Mesothelial cell of epicardium (in vitro differentiated cells): ENCODE measurements at regions not wholly inside any gene's neighbourhood (a gene's known extent, or its start where the extent isn't known, plus 50 kb on each side); places are given as distances from the start of the nearest gene placed in this dataset.

Experiments
- DNase-seq, 2 experiments: peaks; one replicate each; pipeline ENCODE4 v3.0.0; 2021; ENCODE audit warnings: low spot score in 2 of 2; ENCODE audit not compliant: unreplicated experiment in 2 of 2
- H3K27ac Mint-ChIP-seq: 2 replicates; pipeline ENCODE4 v1.8.0; 2021; ENCODE audit warnings: mixed read lengths
- H3K27me3 Mint-ChIP-seq: 2 replicates; pipeline ENCODE4 v1.8.0; 2021; ENCODE audit warnings: low read depth, mixed read lengths
- H3K36me3 Mint-ChIP-seq: 2 replicates; pipeline ENCODE4 v1.8.0; 2021; ENCODE audit warnings: mixed read lengths
- H3K4me1 Mint-ChIP-seq: 2 replicates; pipeline ENCODE4 v1.8.0; 2021; ENCODE audit warnings: mixed read lengths
- H3K4me3 Mint-ChIP-seq: 2 replicates; pipeline ENCODE4 v1.8.0; 2021; ENCODE audit warnings: mild to moderate bottlenecking, moderate library complexity, mixed read lengths
- H3K9me3 Mint-ChIP-seq: 2 replicates; pipeline ENCODE4 v1.8.0; 2021; ENCODE audit warnings: mixed read lengths
- CTCF ChIP-seq: fragments of 200-600 bp; sonication (generic); IDR thresholded peaks from one replicate; pipeline ENCODE4 v1.5.0; 2021; ENCODE audit warnings: antibody characterized with exemption; ENCODE audit not compliant: unreplicated experiment

DNA sequence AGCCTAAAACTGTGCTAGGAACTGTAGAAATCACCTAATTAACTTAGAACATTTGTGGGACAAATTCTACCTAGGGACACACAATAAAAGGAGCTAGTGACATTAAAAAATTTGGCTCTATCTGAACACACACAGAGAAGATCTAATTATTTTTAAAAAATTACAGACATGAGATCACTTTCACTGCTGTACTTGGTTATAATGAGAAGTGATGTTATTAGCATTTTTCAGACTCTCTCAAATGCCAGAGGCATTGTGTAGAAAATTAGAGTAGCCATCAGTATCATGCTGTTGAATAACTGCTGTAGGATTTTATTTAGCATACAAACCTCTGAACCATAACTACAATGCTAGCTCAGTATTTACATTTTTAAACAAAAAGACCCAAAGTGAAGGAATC lies 109.1 kb upstream of the ANK2 start:
- peaks cover 5% of the 10 kb centered on the region for H3K9me3 Mint-ChIP-seq
- no peak for DNase-seq
- H3K27ac Mint-ChIP-seq = no peak overlapping the region
- H3K4me3 Mint-ChIP-seq = no peak overlapping the region
- no peaks in the 10 kb centered on the region for H3K36me3 Mint-ChIP-seq
- no peak for TF ChIP-seq CTCF
- peaks cover 14% of the 10 kb centered on the region for H3K4me1 Mint-ChIP-seq
- no peaks in the 10 kb centered on the region for H3K27me3 Mint-ChIP-seq

DNA sequence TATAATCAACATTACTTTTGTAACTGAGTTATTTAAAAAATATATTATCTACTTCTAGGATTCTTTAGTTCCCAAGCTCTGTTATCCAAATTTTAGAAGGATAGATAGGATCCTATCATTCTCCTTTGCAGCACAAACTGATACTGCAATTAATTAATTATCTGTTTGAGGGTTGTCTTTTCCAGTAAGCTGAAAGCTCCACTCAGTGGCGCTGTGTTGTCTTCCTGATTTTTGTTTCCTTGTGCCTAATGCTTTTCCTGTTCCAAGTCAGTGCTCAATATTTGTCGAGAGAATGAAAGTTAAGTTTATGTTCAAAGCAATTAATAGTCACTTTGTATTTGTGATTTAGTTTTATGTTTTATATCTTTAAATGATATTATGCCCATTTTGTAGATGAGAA lies 107.4 kb upstream of the ANK2 start:
- DNase-seq = no peak
- Mint-ChIP-seq H3K4me1 (peaks cover 14% of the 10 kb centered on the region), H3K27ac (no peak overlapping the region), H3K9me3 (peaks cover 5% of the 10 kb centered on the region), H3K36me3 (no peaks in the 10 kb centered on the region), H3K4me3 (no peak overlapping the region), H3K27me3 (no peaks in the 10 kb centered on the region)
- no peak for TF ChIP-seq CTCF

DNA sequence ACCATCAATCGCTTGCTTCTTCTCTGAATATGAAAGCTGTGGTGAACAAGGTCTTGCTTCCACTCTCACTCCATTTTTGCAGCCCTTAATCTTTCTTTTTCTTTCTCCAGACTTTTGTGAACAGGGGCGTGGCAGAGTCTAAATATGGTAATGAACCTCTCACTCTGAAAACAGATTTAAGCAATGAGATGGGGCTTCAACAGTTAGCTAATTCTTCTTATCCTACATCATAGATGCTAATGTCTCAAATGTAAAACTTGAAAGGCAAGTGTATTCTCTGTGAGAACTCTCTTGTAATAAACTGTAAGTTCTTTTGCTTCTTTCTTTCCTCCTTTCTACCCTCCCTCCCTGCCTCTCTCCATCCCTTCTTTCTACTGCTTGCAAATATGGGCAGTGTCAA lies 106.5 kb upstream of the ANK2 start:
- Mint-ChIP-seq H3K36me3 (no peaks in the 10 kb centered on the region), H3K9me3 (peaks cover 5% of the 10 kb centered on the region), H3K4me1 (peaks cover 14% of the 10 kb centered on the region), H3K4me3 (no peak overlapping the region), H3K27ac (no peak overlapping the region), H3K27me3 (no peaks in the 10 kb centered on the region)
- no peak for TF ChIP-seq CTCF
- DNase-seq = no peak

- Mint-ChIP-seq H3K27me3 (no peaks in the 10 kb centered on the region), H3K9me3 (peaks cover 5% of the 10 kb centered on the region), H3K36me3 (no peaks in the 10 kb centered on the region), H3K27ac (no peak overlapping the region), H3K4me1 (peaks cover 14% of the 10 kb centered on the region), H3K4me3 (no peak overlapping the region)
- DNase-seq = no peak
- TF ChIP-seq CTCF = no peak
These were observed 105.4 kb upstream of the ANK2 start for GRCh38 chr4:112944006-112944405.

GRCh38 chr4:112946127-112946526 lies 103.3 kb upstream of the ANK2 start:
- H3K27me3 Mint-ChIP-seq = no peaks in the 10 kb centered on the region
- H3K27ac Mint-ChIP-seq = no peak overlapping the region
- TF ChIP-seq CTCF = no peak
- no peaks in the 10 kb centered on the region for H3K36me3 Mint-ChIP-seq
- H3K4me3 Mint-ChIP-seq = no peak overlapping the region
- DNase-seq = no peak
- peaks cover 5% of the 10 kb centered on the region for H3K9me3 Mint-ChIP-seq
- H3K4me1 Mint-ChIP-seq = peaks cover 3% of the 10 kb centered on the region

GRCh38 chr4:112947616-112948015 lies 101.8 kb upstream of the ANK2 start:
- peaks cover 3% of the 10 kb centered on the region for H3K4me1 Mint-ChIP-seq
- H3K4me3 Mint-ChIP-seq = no peak overlapping the region
- no peaks in the 10 kb centered on the region for H3K36me3 Mint-ChIP-seq
- no peak for TF ChIP-seq CTCF
- peaks cover 5% of the 10 kb centered on the region for H3K9me3 Mint-ChIP-seq
- no peak overlapping the region for H3K27ac Mint-ChIP-seq
- H3K27me3 Mint-ChIP-seq = no peaks in the 10 kb centered on the region
- no peak for DNase-seq
